ENCODE measurements at regions not wholly inside any gene's neighbourhood (a gene's known extent, or its start where the extent isn't known, plus 50 kb on each side); places are given as distances from the start of the nearest gene placed in this dataset.

DNA sequence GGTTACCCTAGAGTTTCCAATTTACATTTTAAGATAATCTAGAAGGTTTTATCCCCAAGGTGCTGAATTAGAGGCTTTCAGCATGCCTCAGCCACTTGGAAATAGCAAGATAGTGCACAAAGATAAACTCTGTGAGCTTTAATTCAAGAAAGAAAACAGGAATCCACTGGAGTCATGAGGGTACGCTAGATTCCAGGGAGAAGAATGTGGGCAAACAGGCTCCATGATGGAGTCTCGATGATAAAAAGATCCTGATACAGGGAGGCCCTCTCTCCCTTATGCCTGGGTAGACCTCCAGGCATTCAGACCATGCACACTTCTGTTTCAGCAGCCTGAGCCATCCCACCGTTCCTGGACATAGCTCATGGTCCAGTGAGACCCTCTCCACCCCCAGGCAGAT lies 344.6 kb upstream of the LCORL start:
- peak overlapping the region; percentile 41 for H3K27ac ChIP-seq (ENCODE audit: low read depth, low read length)
- no peaks in the 10 kb centered on the region for H3K79me1 ChIP-seq (ENCODE audit: low read length)
- peak; percentile 91 to 97 for DNase-seq
- H3K9ac ChIP-seq (ENCODE audit: low read length): no peak overlapping the region
- no peak overlapping the region for H4K12ac ChIP-seq (ENCODE audit: low read depth, low read length)
- H3K4me2 ChIP-seq (ENCODE audit: low read length): peak overlapping the region; percentile 7
- H2AK5ac ChIP-seq (ENCODE audit: low read length): no peak overlapping the region
- no peak overlapping the region for H2AFZ ChIP-seq (ENCODE audit: insufficient read depth, low read length, poor library complexity)
- no peak overlapping the region for H3K18ac ChIP-seq (ENCODE audit: low read length)
- H3K4me1 ChIP-seq (ENCODE audit: control insufficient read depth in 1 of 2, insufficient read depth in 2 of 2, low read length in 2 of 2): peaks cover 5 to 7% of the 10 kb centered on the region in 2 experiments
- H3K4ac ChIP-seq (ENCODE audit: low read depth, low read length): no peak overlapping the region
- H2BK12ac ChIP-seq (ENCODE audit: low read length): no peak overlapping the region
- WGBS (ENCODE audit: extremely low coverage, insufficient coverage, insufficient read length): no CpG with 5 or more reads among the region's 3 CpGs
- H3K27me3 ChIP-seq (ENCODE audit: insufficient read depth, low read length): no peaks in the 10 kb centered on the region
- H2BK5ac ChIP-seq (ENCODE audit: low read depth, low read length, poor library complexity): no peak overlapping the region
- peak overlapping the region; percentile 34 for H2BK120ac ChIP-seq (ENCODE audit: insufficient read depth, low read length, poor library complexity)
- H4K8ac ChIP-seq (ENCODE audit: low read depth, low read length): no peak overlapping the region
- no peak overlapping the region for H3K23ac ChIP-seq (ENCODE audit: low read length)
- no peak overlapping the region for H3K14ac ChIP-seq (ENCODE audit: low read length)
- no peak overlapping the region for H3K4me3 ChIP-seq (ENCODE audit: low read depth, low read length)
- no peaks in the 10 kb centered on the region for H3K36me3 ChIP-seq (ENCODE audit: control insufficient read depth in 1 of 2, insufficient read depth in 2 of 2, low read length in 2 of 2)
- H3K9me3 ChIP-seq (ENCODE audit: insufficient read depth, low read depth, low read length): no peaks in the 10 kb centered on the region
- H3K79me2 ChIP-seq (ENCODE audit: control insufficient read depth, insufficient read depth, low read length, poor library complexity): no peaks in the 10 kb centered on the region
- peak overlapping the region; percentile 38 for H4K91ac ChIP-seq (ENCODE audit: low read depth, low read length)

- no peaks in the 10 kb centered on the region for H3K36me3 ChIP-seq (ENCODE audit: control insufficient read depth in 1 of 2, insufficient read depth in 2 of 2, low read length in 2 of 2)
- H3K4me2 ChIP-seq (ENCODE audit: low read length): no peak overlapping the region
- DNase-seq: no peak
- no peak overlapping the region for H2BK120ac ChIP-seq (ENCODE audit: insufficient read depth, low read length, poor library complexity)
- no peak overlapping the region for H3K18ac ChIP-seq (ENCODE audit: low read length)
- no peak overlapping the region for H4K91ac ChIP-seq (ENCODE audit: low read depth, low read length)
- H3K23ac ChIP-seq (ENCODE audit: low read length): no peak overlapping the region
- no peak overlapping the region for H3K14ac ChIP-seq (ENCODE audit: low read length)
- H3K4me3 ChIP-seq (ENCODE audit: low read depth, low read length): no peak overlapping the region
- no peak overlapping the region for H4K8ac ChIP-seq (ENCODE audit: low read depth, low read length)
- H3K9ac ChIP-seq (ENCODE audit: low read length): no peak overlapping the region
- no peak overlapping the region for H3K4ac ChIP-seq (ENCODE audit: low read depth, low read length)
- no peak overlapping the region for H2BK12ac ChIP-seq (ENCODE audit: low read length)
- no peak overlapping the region for H2BK5ac ChIP-seq (ENCODE audit: low read depth, low read length, poor library complexity)
- no peak overlapping the region for H3K27ac ChIP-seq (ENCODE audit: low read depth, low read length)
- H3K4me1 ChIP-seq (ENCODE audit: control insufficient read depth in 1 of 2, insufficient read depth in 2 of 2, low read length in 2 of 2): no peaks in the 10 kb centered on the region
- WGBS (ENCODE audit: extremely low coverage, insufficient coverage, insufficient read length): no CpG with 5 or more reads among the region's 7 CpGs
- H2AFZ ChIP-seq (ENCODE audit: insufficient read depth, low read length, poor library complexity): no peak overlapping the region
- H3K27me3 ChIP-seq (ENCODE audit: insufficient read depth, low read length): no peaks in the 10 kb centered on the region
- H4K12ac ChIP-seq (ENCODE audit: low read depth, low read length): no peak overlapping the region
- no peaks in the 10 kb centered on the region for H3K79me2 ChIP-seq (ENCODE audit: control insufficient read depth, insufficient read depth, low read length, poor library complexity)
- H2AK5ac ChIP-seq (ENCODE audit: low read length): no peak overlapping the region
- no peaks in the 10 kb centered on the region for H3K79me1 ChIP-seq (ENCODE audit: low read length)
- no peaks in the 10 kb centered on the region for H3K9me3 ChIP-seq (ENCODE audit: insufficient read depth, low read depth, low read length)
Observed at GRCh38 chr4:18343581-18343980, 322.0 kb upstream of the LCORL start.

DNA sequence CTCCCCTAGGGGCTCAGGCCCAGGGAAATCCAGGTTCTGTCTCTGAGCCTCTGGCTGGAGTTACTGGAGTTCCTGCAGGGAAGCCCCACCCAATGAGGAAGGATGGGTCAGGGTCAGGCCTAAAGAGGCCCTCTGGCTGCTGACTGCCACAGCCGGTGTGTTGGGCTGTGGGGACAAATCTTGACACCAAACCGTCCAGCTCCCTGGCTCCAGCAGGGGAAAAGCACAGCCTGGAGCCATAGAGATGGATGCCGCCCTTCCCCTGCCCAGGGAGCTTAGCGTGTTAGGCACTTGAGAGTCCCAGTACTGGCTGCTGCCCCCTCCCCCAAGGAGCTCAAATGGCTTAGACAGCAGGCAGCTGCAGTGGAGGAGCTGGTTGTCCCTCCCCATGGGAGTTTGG lies 321.3 kb upstream of the LCORL start:
- H4K12ac ChIP-seq (ENCODE audit: low read depth, low read length): no peak overlapping the region
- no peak overlapping the region for H4K91ac ChIP-seq (ENCODE audit: low read depth, low read length)
- no peak overlapping the region for H3K4ac ChIP-seq (ENCODE audit: low read depth, low read length)
- H2BK5ac ChIP-seq (ENCODE audit: low read depth, low read length, poor library complexity): no peak overlapping the region
- no peaks in the 10 kb centered on the region for H3K79me1 ChIP-seq (ENCODE audit: low read length)
- H3K4me3 ChIP-seq (ENCODE audit: low read depth, low read length): no peak overlapping the region
- no peaks in the 10 kb centered on the region for H3K36me3 ChIP-seq (ENCODE audit: control insufficient read depth in 1 of 2, insufficient read depth in 2 of 2, low read length in 2 of 2)
- H3K4me1 ChIP-seq (ENCODE audit: control insufficient read depth in 1 of 2, insufficient read depth in 2 of 2, low read length in 2 of 2): no peaks in the 10 kb centered on the region
- H2AFZ ChIP-seq (ENCODE audit: insufficient read depth, low read length, poor library complexity): no peak overlapping the region
- no peaks in the 10 kb centered on the region for H3K9me3 ChIP-seq (ENCODE audit: insufficient read depth, low read depth, low read length)
- H2BK120ac ChIP-seq (ENCODE audit: insufficient read depth, low read length, poor library complexity): no peak overlapping the region
- no peak for DNase-seq
- no peak overlapping the region for H3K9ac ChIP-seq (ENCODE audit: low read length)
- H3K18ac ChIP-seq (ENCODE audit: low read length): no peak overlapping the region
- H3K27ac ChIP-seq (ENCODE audit: low read depth, low read length): no peak overlapping the region
- no peak overlapping the region for H3K14ac ChIP-seq (ENCODE audit: low read length)
- H2AK5ac ChIP-seq (ENCODE audit: low read length): no peak overlapping the region
- no peak overlapping the region for H3K23ac ChIP-seq (ENCODE audit: low read length)
- no CpG with 5 or more reads among the region's 4 CpGs for WGBS (ENCODE audit: extremely low coverage, insufficient coverage, insufficient read length)
- H3K79me2 ChIP-seq (ENCODE audit: control insufficient read depth, insufficient read depth, low read length, poor library complexity): no peaks in the 10 kb centered on the region
- H3K27me3 ChIP-seq (ENCODE audit: insufficient read depth, low read length): no peaks in the 10 kb centered on the region
- no peak overlapping the region for H3K4me2 ChIP-seq (ENCODE audit: low read length)
- no peak overlapping the region for H4K8ac ChIP-seq (ENCODE audit: low read depth, low read length)
- H2BK12ac ChIP-seq (ENCODE audit: low read length): no peak overlapping the region

GRCh38 chr4:18321956-18322530 lies 300.5 kb upstream of the LCORL start:
- no peak overlapping the region for H3K4ac ChIP-seq (ENCODE audit: low read depth, low read length)
- no peaks in the 10 kb centered on the region for H3K9me3 ChIP-seq (ENCODE audit: insufficient read depth, low read depth, low read length)
- H3K79me2 ChIP-seq (ENCODE audit: control insufficient read depth, insufficient read depth, low read length, poor library complexity): no peaks in the 10 kb centered on the region
- no peak overlapping the region for H3K18ac ChIP-seq (ENCODE audit: low read length)
- H3K23ac ChIP-seq (ENCODE audit: low read length): no peak overlapping the region
- H3K4me3 ChIP-seq (ENCODE audit: low read depth, low read length): no peak overlapping the region
- no peak overlapping the region for H3K27ac ChIP-seq (ENCODE audit: low read depth, low read length)
- no peaks in the 10 kb centered on the region for H3K79me1 ChIP-seq (ENCODE audit: low read length)
- H3K36me3 ChIP-seq (ENCODE audit: control insufficient read depth in 1 of 2, insufficient read depth in 2 of 2, low read length in 2 of 2): no peaks in the 10 kb centered on the region
- no peak overlapping the region for H4K91ac ChIP-seq (ENCODE audit: low read depth, low read length)
- H3K4me1 ChIP-seq (ENCODE audit: control insufficient read depth in 1 of 2, insufficient read depth in 2 of 2, low read length in 2 of 2): no peaks in the 10 kb centered on the region
- no peak overlapping the region for H3K14ac ChIP-seq (ENCODE audit: low read length)
- no peak overlapping the region for H4K12ac ChIP-seq (ENCODE audit: low read depth, low read length)
- no peak overlapping the region for H2AFZ ChIP-seq (ENCODE audit: insufficient read depth, low read length, poor library complexity)
- no peak overlapping the region for H3K9ac ChIP-seq (ENCODE audit: low read length)
- H2BK5ac ChIP-seq (ENCODE audit: low read depth, low read length, poor library complexity): no peak overlapping the region
- no peak overlapping the region for H2AK5ac ChIP-seq (ENCODE audit: low read length)
- no peak overlapping the region for H4K8ac ChIP-seq (ENCODE audit: low read depth, low read length)
- no peaks in the 10 kb centered on the region for H3K27me3 ChIP-seq (ENCODE audit: insufficient read depth, low read length)
- no peak for DNase-seq
- no peak overlapping the region for H2BK12ac ChIP-seq (ENCODE audit: low read length)
- H3K4me2 ChIP-seq (ENCODE audit: low read length): no peak overlapping the region
- no CpG with 5 or more reads among the region's 5 CpGs for WGBS (ENCODE audit: extremely low coverage, insufficient coverage, insufficient read length)
- H2BK120ac ChIP-seq (ENCODE audit: insufficient read depth, low read length, poor library complexity): no peak overlapping the region
